Central memory CD4-positive, alpha-beta T cell (primary cell): ENCODE measurements at regions not wholly inside any gene's neighbourhood (a gene's known extent, or its start where the extent isn't known, plus 50 kb on each side); places are given as distances from the start of the nearest gene placed in this dataset.

Experiments used
- DNase-seq: peaks from one replicate; pipeline ENCODE4 v3.0.0; 2022

GRCh38 chr11:76276046-76276780, 69.9 kb upstream of the WNT11 start:
- DNase-seq: no peak

GRCh38 chr11:76275446-76275845, 69.1 kb upstream of the WNT11 start:
- no peak for DNase-seq

DNA sequence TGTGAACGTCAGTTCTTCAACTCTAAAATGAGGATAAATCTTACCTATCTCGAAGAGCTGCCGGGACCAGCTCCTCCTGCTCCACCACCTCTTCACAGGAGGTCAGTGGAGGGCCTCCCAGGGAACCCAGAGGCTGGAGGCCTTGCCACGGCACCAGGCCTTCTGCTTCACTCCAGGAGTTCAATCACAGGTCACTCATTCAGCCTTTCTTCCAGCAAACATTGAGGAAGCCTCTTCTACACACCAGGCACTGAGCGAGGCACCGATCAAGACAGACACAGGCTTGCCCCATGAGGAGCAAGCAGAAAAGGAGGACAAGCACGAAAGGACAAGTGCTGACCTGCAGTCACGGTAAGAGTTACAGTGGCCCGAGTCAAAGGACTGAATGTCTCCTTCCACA, 64.8 kb upstream of the WNT11 start:
- DNase-seq: no peak

DNA sequence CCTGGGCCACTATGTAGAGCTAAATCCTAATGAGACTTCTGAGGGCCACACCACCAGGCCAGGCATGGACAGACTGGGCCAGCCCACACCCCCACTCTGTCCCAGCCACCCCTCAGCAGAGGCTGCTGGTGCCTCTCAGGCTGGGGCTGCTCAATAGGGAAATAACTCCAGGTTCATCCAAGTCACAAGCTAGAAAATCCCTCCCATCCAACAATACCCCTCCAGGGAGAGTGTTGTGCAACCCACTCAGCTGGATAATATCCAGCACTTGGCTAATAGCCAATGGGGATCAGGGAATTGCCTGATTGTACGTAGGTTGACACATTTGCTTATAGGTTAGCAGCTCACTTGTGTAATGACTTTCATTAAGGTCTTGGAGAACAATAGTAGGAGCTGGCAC, 64.1 kb upstream of the WNT11 start:
- DNase-seq: no peak

GRCh38 chr11:76269661-76270261, 63.5 kb upstream of the WNT11 start:
- no peak for DNase-seq

DNA sequence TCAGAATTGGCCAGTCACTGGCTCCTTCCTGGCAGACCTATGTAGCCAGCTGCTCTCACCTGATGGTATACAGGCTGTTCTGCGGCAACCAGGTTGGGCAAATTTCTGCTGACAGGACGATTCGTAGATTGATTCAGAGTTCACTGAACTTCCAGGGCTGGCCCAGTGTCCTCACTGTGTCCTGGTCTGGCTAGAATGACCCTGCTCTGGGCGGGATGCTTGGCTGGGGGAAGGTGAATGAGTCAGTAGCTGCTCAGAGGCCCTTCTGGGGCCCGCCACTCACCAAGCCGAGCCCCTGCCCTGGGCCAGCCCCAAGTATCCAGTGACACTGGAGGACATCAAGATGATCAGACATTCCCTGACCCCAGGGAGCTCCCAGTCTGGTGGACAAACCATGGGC, 62.9 kb upstream of the WNT11 start:
- no peak for DNase-seq

- no peak for DNase-seq
Measured at GRCh38 chr11:76268498-76268897, 62.2 kb upstream of the WNT11 start.

GRCh38 chr11:76267556-76267955, 61.3 kb upstream of the WNT11 start:
- no peak for DNase-seq

DNA sequence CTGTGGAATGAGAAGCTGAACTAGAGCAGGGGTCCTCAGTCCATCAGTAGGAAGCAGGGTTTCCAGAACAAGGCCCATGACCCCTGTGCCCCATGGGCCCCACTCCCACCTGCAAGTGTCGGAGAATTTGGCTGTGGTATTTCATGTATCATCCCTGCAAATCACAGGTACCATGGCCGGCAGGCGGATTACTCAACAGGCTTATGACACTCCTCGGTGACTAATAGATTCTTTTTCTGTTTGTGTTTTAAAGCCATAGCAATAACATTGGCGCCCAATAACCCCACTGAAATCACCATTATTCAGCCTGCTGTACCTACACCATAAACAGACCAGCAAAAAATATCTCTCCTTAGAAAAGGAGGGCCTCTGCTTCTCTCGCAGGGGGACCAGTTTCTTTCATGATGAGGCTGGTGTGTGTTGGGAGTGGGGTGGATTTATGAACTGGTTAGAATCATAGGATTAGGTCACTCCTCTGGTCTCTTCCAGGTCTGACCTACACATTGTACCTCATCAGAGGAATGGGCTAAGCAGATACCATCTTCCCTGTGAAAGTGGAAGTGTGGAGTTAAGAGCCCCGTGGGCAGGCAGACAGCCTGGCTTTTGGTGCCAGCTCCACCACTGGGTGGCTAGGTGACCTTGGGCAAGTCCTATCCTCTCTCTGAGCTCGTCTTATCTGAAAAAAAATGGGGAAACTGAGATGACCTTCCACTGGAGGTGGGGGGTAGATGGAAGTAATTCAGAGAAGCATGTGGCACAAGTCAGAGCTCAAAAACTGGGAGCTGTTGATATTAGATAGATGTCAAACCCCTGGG, 60.2 kb upstream of the WNT11 start:
- no peak for DNase-seq

GRCh38 chr11:76265771-76266241, 59.5 kb upstream of the WNT11 start:
- DNase-seq: no peak

DNA sequence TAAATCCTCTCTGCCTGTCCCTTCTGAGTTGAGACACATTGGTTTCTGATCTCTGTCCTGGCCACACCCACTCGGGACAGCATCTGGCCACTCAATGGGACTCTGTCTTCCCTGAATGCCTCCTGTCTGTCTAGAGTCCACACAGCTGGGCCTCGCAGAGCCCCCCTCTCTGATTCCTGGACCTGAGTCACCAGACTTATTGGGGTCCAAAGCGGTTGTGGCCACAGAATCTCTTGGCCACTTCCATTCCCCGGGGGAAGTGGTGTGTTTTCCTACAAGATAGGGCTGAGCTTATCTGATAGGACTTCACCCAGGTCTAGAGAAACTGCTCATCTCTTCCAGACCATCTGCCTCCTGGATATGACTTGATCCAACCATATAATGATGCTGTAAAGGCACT, 57.4 kb upstream of the WNT11 start:
- DNase-seq: no peak

DNA sequence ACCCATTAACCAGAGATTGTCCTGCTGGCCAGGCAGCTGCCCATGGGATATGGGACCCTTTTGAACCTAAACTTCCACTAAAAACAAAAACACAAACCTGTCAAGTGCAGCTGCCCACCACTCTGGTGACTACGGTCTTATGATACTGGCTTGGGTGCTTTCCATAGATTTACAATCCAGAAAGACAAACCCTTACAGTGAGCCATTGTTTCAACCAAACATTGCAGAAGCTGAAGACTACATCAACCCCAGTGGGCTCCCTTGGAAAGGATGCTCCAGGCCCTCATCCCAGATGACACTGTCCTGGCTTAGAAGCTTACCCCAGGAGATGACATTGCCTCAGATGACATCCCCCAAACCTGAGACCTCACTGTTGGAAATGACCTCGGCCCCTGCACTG, 56.9 kb upstream of the WNT11 start:
- no peak for DNase-seq

GRCh38 chr11:76260296-76260925, 54.1 kb upstream of the WNT11 start:
- no peak for DNase-seq

DNA sequence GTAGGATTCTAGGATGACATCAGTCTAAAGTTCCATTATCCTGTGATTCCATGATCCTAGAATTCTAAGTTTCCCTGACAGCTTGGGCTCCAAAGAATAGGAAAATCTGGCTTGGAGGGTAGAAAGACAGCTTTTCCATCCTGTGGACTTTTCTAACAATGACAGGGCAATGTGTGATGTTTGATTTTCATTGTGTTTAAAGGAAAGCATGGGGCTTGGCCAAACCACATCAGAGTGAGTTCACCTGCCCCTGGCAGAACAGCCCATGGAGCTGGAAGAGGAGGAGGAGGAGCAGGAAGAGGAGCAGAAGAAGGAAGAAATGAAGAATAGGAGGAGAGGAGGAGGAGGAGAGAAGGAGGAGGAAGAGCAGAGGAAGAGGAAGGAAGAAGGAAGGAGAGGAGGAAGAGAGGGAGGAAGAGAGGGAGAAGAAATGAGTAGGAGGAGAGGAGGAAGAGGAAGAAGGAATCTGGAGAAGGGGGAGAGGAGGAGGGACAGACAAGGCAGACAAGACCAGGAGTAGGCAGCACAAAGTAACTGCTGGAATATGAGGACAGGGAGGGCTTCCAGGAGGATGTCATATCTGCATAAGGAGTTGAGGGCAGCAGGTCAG, 53.1 kb upstream of the WNT11 start:
- no peak for DNase-seq

- no peak for DNase-seq
Measured at GRCh38 chr11:76257074-76257719, 50.9 kb upstream of the WNT11 start.

- no peak for DNase-seq
Measured at GRCh38 chr11:76256448-76256847, 50.1 kb upstream of the WNT11 start.
